Mesodermal cell (in vitro differentiated cells): ENCODE measurements at regions not wholly inside any gene's neighbourhood (a gene's known extent, or its start where the extent isn't known, plus 50 kb on each side); places are given as distances from the start of the nearest gene placed in this dataset.

Source experiments
- H3K27ac ChIP-seq: 2 replicates; pipeline ENCODE4 v1.7.0; 2013; ENCODE audit warnings: mild to moderate bottlenecking, low read depth, low read length, moderate library complexity; ENCODE audit not compliant: severe bottlenecking
- H3K36me3 ChIP-seq: 2 replicates; pipeline ENCODE4 v1.7.1; 2013; ENCODE audit warnings: mild to moderate bottlenecking, low read length, moderate library complexity; ENCODE audit not compliant: control insufficient read depth, insufficient read depth
- H3K4me1 ChIP-seq: one replicate; pipeline ENCODE4 v1.7.1; 2013; ENCODE audit warnings: mild to moderate bottlenecking, low read length; ENCODE audit not compliant: insufficient read depth, control insufficient read depth, poor library complexity, severe bottlenecking
- H3K4me3 ChIP-seq: 2 replicates; pipeline ENCODE4 v1.7.0; 2013; ENCODE audit warnings: low read length, control low read depth, mild to moderate bottlenecking; ENCODE audit not compliant: insufficient read depth, poor library complexity, severe bottlenecking; ENCODE audit errors: extremely low read depth
- H3K9me3 ChIP-seq: 2 replicates; pipeline ENCODE4 v1.7.1; 2013; ENCODE audit warnings: mild to moderate bottlenecking, low read length, moderate library complexity; ENCODE audit not compliant: control insufficient read depth
- WGBS, 2 experiments: methylation state at CpG; one replicate each; pipeline ENCODE4 v1.1.5; 2013; ENCODE audit warnings: missing lambda C conversion rate in 2 of 2; ENCODE audit not compliant: insufficient coverage in 2 of 2; 5-methylcytosine and 5-hydroxymethylcytosine counted together

DNA sequence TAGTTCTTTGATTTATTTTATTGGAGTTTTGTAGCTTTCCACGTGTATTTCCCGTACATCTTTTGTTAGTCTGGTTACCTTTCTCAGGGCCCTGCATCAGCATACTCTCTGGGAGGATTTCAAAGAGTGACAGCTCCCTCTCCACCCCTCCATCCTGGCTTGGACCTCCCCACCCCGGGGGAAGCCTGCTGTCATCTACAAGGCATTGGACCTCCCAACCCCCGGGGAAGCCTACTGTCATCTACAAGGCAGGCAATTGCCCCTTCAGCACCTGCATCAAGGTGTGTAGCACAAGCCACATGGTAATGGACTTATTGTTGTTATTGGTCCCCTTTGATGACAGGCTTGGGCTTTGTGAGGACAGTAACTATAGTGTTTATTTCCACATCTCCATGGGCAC lies 390.1 kb downstream of the TCERG1L start:
- H3K9me3 ChIP-seq = no peaks in the 10 kb centered on the region
- no peak overlapping the region for H3K4me3 ChIP-seq
- WGBS, 2 experiments = 60 to 78% methylated on average over 1 to 4 of the region's 4 CpGs
- no peaks in the 10 kb centered on the region for H3K4me1 ChIP-seq
- H3K36me3 ChIP-seq = no peaks in the 10 kb centered on the region
- H3K27ac ChIP-seq = no peak overlapping the region

DNA sequence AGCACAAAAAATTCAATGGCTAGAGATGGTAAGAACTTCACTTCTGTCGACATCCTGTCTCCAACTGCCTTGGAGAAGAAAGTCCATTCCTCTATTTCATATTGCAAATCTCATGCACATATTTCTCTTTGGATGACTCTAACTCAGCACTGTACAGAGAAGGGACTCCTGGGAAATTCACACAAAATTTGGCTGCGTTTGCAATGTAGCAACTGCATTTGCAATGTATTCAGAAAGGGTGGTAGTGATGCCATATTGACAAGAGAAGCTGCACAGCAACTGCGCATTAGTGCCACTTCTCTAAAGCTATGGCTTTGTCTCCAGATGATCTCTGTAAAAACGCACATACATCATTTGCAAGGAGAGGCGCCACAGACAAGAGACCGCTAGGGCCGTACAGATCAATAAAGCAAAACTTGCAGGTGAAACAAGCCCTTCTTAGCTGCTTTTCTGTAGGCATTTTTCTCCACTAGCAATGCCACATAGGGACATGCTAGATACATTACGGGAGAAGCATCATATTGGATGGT lies 389.5 kb downstream of the TCERG1L start:
- no peaks in the 10 kb centered on the region for H3K9me3 ChIP-seq
- no peak overlapping the region for H3K27ac ChIP-seq
- H3K4me1 ChIP-seq = no peaks in the 10 kb centered on the region
- 78 to 80% methylated on average over 5 to 6 of the region's 8 CpGs for WGBS, 2 experiments
- H3K4me3 ChIP-seq = no peak overlapping the region
- H3K36me3 ChIP-seq = no peaks in the 10 kb centered on the region

DNA sequence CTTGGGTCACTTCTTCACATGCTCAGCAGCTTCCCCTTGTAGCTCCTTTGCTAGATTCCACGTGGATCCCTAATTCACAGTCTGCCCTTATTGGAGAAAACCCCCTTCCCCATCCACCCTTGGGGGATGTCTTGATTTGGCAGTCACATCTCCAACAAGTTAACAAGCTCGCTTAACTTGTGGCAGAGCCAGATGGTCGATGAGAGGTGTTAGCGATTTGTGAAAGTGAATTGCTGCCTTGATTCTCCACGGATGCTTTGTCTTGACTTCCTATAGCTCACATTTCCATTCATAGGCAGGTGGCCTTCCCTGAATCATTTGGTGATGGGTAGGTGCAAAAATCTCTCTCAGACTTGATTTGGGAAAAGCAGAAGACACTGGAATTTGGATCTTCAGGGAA lies 387.9 kb downstream of the TCERG1L start:
- no peak overlapping the region for H3K4me3 ChIP-seq
- no peaks in the 10 kb centered on the region for H3K9me3 ChIP-seq
- H3K36me3 ChIP-seq = no peaks in the 10 kb centered on the region
- H3K27ac ChIP-seq = no peak overlapping the region
- H3K4me1 ChIP-seq = no peaks in the 10 kb centered on the region
- WGBS, 2 experiments = 56 to 80% methylated on average over 1 of the region's 5 CpGs

DNA sequence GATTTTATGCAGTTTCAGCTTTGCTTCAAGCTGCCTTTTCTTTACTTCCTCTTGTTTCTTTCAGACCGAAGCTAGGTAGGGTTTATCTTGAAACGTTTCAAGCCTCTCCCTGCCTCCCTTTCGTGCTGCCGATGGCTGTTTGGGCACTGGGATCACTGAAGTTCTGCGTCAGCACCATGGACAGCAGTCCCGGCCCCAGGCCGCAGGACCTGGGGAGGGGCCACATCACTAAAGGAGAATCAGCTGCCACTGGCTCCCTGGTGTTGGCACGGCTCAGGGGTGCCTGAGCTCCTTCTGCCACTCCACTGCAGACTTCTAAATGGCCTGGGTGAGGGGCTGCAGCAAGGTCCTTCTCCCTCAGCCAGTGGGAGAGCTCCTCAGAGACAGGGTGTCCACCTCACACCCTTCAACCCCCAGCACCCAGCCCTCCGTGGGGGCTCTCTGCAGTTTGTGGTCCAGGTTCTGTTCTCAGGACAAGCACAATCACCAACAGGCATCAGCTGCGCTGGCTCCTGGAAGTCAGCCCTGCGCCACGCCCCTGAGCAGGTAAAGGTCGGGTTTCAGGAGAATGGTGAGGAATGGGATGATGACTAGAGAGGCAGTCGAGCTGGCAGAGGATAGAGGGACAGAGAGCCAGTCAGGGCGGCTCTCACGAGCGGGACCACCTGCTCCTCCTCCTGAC lies 387.2 kb downstream of the TCERG1L start:
- no peak overlapping the region for H3K4me3 ChIP-seq
- H3K9me3 ChIP-seq = no peaks in the 10 kb centered on the region
- no peaks in the 10 kb centered on the region for H3K36me3 ChIP-seq
- no peak overlapping the region for H3K27ac ChIP-seq
- no peaks in the 10 kb centered on the region for H3K4me1 ChIP-seq
- WGBS, 2 experiments = 27 to 46% methylated on average over 9 to 14 of the region's 17 CpGs

DNA sequence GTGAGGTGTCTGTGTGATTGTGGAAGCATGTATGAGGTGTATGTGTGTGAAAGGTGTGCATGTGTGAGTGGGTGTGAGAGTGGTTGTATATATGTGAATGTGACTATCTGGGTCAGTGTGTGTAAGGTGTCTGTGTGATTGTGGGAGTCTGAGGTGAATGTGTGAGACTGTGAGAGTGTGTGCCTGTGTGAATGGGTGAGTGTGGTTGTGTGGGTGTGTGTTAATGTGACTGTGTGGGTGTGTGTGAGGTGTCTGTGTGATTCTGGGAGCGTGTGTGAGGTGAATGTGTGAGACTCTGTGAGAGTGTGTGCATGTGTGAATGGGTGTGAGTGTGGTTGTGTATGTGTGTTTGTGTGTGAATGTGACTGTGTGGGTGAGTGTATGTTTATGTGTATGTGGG lies 385.1 kb downstream of the TCERG1L start:
- H3K36me3 ChIP-seq = no peaks in the 10 kb centered on the region
- H3K9me3 ChIP-seq = no peaks in the 10 kb centered on the region
- H3K27ac ChIP-seq = no peak overlapping the region
- WGBS, 2 experiments = 71 to 85% methylated on average over 1 of the region's 1 CpG
- H3K4me3 ChIP-seq = no peak overlapping the region
- H3K4me1 ChIP-seq = no peaks in the 10 kb centered on the region

DNA sequence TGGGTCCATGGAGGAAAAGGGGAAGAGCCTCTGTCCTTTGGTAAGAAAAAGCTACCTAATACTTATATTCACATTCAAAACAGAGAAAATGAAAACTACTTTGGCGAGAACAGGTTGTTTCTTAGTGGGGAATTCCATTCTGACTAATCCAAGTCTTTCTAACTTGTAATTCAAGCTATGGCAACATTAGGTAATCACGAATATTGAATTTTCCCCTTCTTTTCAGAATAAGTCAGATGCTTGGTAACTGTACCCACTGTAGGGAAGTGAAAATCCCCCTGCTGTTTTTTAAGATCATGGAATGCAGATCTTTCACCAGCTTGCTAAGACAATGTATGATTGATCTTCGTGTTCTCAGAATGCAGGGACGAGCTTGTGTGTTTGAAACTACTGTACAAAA lies 384.4 kb downstream of the TCERG1L start:
- Histone ChIP-seq H3K9me3 (no peaks in the 10 kb centered on the region), H3K27ac (no peak overlapping the region), H3K4me1 (no peaks in the 10 kb centered on the region), H3K36me3 (no peaks in the 10 kb centered on the region), H3K4me3 (no peak overlapping the region)
- WGBS, 2 experiments = 45 to 71% methylated on average over 2 to 3 of the region's 4 CpGs

DNA sequence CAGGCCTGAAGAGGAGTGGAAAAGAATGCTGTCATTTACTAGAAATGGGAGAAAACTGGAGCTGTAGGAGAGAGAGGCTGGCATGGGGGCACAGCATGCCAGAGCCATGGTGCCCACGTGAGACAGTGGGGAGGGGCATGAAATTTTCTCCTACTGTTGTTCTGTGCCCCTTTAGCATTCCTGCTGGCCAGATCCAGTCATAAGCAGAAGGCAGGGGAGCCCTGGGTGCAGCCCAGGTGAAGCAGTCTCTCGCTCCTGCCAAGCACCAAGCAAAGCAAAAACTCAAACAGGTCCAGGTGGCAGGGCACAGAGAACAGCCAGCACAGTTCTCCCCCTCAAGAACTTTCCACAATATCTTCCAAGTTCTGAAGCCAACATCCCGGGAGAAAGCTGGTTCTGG lies 383.2 kb downstream of the TCERG1L start:
- 61 to 83% methylated on average over 3 of the region's 3 CpGs for WGBS, 2 experiments
- Histone ChIP-seq H3K4me3 (no peak overlapping the region), H3K27ac (no peak overlapping the region)

DNA sequence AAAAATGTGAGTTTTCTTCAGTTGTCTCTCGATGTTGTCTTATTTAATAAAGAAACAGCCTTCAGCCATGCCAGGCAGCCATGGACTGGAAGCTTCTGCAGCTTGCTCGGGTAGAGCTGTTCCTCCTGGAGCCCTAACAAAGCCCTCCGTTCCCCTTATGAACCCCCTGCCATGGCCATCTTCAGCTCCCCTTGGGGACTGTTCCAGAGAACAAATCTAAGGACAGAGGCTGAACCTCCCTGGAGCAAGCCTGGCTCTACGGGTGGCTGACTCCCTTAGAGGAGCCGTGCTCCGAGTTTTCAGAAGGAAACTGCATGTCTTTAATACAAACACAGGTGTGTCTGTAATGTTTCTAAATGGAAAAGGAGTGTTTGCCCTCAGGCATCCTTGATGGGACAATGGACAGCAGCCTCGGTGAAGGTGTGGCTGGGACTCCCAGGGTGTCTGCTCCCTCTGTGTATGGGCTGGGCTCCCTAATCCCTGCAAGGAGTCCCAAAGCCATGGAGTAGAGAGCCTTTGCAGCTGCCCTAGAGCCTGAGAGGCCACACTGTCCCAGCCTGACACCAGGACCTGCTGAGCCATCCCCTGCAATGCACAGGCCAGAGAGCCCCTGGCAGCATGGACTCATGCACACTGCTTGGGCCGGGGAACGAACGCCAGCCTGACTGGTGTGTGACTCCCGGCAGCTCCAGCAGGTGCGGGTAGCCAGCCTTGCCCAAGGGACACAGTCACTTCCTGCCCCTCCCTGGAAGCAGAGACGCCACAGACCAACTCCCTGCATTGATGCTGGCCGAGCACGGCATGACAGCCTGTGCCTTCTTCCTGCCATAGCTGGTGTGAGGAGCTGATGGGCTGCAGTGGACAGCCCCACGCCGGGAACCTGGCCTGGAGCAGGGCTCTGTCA lies 381.8 kb downstream of the TCERG1L start:
- H3K9me3 ChIP-seq = no peaks in the 10 kb centered on the region
- H3K36me3 ChIP-seq = no peaks in the 10 kb centered on the region
- WGBS, 2 experiments = 75 to 89% methylated on average over 10 to 15 of the region's 17 CpGs
- H3K27ac ChIP-seq = no peak overlapping the region
- no peak overlapping the region for H3K4me3 ChIP-seq
- peaks cover 6% of the 10 kb centered on the region for H3K4me1 ChIP-seq

More for the DNA sequence above, 383.2 kb downstream of the TCERG1L start:
- Histone ChIP-seq H3K9me3 (no peaks in the 10 kb centered on the region), H3K36me3 (no peaks in the 10 kb centered on the region), H3K4me1 (no peaks in the 10 kb centered on the region)

DNA sequence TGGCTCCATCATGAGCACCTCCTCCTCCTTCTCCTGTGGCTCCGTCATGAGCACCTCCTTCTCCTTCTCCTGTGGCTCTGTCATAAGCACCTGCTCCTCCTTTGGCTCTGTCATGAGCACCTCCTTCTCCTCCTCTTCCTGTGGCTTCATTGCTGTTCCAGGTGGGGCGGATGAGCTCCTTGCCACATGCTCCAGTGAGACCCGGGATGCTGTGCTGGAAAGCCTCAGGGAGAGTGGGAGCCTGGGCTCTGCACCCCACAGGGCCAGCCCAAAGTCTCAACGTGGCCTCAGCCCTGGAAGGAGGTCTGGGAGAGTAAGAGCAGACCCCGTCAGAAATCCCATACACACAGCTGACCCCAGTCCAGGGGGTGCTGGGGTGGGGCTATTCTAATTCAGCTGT lies 380.7 kb downstream of the TCERG1L start:
- Histone ChIP-seq H3K4me3 (no peak overlapping the region), H3K27ac (no peak overlapping the region), H3K4me1 (peaks cover 12% of the 10 kb centered on the region), H3K36me3 (no peaks in the 10 kb centered on the region), H3K9me3 (no peaks in the 10 kb centered on the region)
- 54 to 66% methylated on average over 3 of the region's 5 CpGs for WGBS, 2 experiments

DNA sequence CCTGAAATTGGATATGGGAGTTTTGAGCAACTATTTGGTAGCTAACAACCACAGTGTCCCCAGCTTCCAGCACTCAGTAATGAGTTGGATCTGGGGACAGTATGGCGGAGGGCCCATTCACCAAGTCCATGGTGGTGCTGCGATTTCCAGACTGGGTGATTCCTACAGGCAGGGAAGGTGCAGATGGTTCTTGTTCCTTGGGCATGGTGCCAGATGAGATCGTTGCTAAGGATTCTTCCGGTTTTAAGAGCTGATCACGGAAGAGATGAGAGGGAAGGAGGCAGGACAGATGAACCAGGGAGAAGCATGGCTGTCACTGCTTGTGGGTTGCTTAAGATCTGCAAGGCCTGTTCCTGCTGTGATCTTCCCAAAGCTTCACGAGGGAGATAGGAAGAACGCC lies 380.3 kb downstream of the TCERG1L start:
- no peaks in the 10 kb centered on the region for H3K9me3 ChIP-seq
- peaks cover 12% of the 10 kb centered on the region for H3K4me1 ChIP-seq
- no peak overlapping the region for H3K4me3 ChIP-seq
- WGBS, 2 experiments = 91 to 92% methylated on average over 6 to 7 of the region's 7 CpGs
- no peak overlapping the region for H3K27ac ChIP-seq
- H3K36me3 ChIP-seq = no peaks in the 10 kb centered on the region
